GM21529 (cell line): ENCODE measurements at regions not wholly inside any gene's neighbourhood (a gene's known extent, or its start where the extent isn't known, plus 50 kb on each side); places are given as distances from the start of the nearest gene placed in this dataset.
"Not testable (repeated sequence)": the region's sequence is repeated elsewhere in the genome, so short reads cannot be mapped to it uniquely, and the experiment has no call there.

Experiments used
- ATAC-seq: cut with Tn5 transposase; IDR thresholded peaks from one replicate; pipeline ENCODE4 v1.9.1; 2021; ENCODE audit not compliant: unreplicated experiment

DNA sequence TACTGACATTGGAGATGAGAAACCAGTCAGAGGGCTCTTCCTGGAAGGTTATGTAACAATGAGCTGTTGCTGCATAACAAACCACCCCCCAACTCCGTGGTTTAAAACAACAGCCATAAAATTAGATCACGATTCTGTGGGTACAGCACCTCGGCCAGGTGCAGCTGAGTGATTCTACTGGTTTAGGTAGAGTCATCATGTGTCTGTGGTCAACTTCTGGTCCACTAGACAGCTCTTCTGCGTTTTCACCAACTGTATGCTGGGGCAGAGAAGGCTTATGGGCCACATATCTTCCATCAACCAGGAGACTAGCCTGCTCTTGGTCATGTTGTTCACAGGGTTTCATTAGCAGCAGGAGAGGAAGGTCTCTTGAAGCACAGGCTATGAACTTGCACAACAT lies 585.5 kb downstream of the KCTD12 start:
- no peak for ATAC-seq

DNA sequence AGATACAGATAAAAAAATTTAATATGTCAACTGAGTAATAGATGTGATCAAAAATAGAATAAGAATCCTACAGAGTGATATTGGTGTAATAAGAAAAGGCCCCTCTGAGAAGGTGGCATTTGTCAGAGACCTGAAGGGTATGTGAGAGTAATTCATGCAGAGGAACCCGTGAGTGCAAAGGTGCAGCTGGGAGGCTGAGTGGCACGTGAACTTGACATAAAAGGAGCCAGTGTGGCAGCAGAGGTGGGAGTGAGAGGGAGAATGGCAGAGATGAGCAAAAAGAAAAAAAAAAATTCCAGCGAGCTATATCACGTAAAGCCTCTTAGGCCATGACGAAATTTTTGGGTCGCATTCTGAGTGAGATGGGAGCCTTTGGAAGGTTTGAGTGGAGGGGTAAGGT lies 588.9 kb downstream of the KCTD12 start:
- no peak for ATAC-seq

DNA sequence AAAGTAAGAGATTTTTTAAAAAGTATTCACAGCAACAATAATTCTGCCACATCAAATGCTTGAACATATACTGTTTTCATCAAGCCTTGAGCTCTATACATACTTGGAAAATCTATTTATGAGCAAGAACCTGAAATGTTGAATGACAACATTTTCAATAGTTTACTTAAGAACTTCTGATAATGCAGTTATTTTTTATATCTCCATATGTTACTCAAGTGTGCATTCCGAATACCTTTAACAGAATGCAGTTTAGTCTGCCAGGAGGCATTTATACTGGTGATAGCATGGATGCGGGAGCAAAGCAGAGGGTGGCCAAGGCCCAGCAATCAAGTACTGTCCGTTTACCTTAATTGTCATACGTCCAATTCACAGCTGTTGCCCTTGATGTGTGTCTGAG lies 589.5 kb downstream of the KCTD12 start:
- ATAC-seq = no peak

DNA sequence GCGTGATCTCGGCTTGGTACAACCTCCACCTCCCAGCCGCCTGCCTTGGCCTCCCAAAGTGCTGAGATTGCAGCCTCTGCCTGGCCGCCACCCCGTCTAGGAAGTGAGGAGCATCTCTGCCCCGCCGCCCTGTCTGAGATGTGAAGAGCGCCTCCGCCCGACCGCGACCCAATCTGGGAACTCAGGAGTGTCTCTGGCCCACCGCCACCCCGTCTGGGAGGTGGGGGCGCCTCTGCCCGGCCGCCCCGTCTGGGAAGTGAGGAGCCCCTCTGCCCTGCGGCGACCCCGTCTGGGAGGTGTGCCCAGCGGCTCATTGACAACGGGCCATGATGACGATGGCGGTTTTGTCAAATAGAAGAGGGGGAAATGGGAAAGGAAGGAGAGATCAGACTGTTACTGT lies 591.2 kb downstream of the KCTD12 start:
- not testable (repeated sequence) for ATAC-seq

DNA sequence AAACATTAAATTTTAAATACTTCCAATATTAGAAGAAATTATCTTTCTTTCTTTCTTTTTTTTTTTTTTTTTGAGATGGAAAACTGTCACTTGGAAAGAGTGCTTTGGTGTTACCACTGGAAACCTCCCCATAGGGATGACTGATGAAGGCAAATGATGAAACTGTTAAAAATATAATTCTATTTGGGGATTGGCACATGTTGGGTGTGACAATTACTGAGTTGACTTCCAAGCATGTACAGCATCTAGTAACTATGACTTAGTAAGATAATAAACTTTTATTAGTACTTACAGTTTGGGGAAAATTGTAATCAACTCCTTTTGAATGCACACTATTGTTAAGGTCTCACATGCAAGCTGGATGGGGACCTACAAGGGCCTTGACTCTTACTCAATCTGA lies 592.5 kb downstream of the KCTD12 start:
- ATAC-seq = no peak

DNA sequence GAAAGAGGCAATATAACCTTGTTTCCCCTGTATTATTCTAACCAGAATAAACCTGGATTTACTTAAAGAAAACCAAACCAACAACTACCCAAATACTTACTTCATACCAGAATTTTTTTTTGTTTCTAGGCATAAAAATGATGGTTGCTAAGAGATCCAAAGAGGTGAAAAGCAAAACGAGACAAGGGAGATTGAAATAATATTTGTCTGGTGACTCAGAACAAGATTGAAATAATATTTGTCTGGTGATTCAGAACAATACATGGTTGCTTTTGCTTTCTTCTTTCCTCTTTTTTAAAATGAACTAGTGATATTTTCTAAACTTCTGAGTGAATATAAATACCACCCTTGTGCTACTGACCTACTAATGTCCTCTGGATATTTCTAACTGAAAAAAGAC lies 592.9 kb downstream of the KCTD12 start:
- no peak for ATAC-seq

DNA sequence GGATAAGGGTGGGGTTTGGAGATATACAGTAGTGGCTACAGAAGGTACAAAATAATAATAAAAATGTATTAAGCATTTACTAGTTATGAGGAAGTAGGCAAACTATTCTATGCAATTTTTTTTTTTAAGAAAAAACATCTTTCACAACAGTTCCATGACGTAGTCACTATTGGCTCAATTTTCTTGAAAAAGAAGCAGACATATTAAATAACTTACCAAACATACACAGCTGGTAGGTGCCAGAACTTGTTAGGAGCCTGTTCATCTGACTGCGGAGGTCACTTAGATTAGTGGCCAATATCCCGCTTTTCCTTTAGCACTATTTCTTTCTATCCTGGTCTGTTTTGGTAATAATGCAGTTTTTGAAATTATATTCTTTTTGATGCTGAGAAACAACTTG lies 593.5 kb downstream of the KCTD12 start:
- no peak for ATAC-seq

DNA sequence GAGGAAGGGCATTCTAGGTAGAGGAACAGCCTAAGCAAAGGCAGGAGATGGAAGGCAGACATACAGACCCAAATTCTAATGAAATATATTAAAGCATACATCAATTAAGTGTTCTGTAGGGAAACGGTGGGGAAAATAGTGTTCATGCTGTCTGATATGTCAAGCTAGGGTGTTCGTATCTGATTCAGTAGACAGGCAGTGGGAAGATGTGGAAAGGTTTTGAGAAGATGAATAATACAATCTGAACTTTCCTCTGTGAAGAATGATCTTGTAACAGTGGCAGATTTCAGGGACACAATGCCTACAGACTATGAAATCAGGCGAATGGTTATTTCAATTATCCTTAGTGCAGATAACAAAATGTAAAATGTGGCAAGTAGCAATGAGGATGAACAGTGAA lies 594.2 kb downstream of the KCTD12 start:
- ATAC-seq = no peak

DNA sequence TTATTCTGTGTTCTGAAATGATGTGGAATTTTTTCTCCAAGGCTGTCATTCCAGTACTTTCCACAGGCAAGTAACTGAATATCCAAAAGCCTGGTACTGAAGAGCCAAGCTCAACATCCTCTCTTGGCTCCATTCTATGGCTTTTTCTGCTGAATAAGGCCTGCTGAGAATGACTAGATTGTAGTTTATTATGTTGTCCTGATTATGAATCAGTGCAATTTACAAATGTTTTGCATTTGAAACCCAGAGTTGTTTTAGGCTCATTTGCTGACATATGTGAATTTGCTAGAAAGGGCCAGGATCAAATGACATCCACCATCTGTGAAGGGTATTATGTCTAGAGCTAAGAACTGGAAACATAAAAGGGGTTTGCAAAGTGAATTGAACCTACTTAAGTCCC lies 596.6 kb downstream of the KCTD12 start:
- ATAC-seq = no peak

DNA sequence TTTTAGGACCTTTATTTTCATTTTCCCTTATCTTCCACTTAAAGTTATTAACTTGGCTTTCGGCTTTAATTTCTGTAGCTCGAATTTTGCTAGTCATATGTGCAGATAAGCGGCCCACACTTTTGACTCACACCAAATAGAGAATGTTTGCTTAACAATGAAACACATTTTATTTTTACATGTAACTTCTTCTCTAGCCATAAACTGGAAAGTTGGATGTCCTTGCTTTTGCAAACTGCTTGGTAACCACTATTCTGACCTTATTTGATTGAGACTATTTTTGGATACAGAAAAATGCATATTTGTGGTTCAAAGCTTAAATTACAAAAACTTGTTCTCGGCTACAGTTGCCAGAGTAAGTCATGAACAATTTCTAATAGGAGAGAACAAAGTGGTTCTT lies 600.0 kb downstream of the KCTD12 start:
- ATAC-seq = no peak

DNA sequence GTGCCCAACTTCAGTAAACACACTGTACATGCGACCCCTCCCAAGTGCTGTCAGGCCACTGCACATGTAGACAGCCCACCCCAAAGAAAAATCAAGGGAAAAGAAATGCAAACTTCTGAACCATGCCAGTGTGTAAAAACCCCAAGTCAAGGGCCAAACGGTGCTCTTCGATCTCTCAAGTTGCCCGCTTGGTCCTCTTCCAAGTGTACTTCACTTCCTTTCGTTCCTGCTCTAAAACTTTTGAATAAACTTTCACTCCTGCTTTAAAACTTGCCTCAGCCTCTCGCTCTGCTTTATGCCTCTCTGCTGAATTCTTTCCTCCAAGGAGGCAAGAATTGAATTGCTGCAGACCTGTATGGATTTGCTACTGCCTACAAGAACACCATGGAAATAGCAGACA lies 600.7 kb downstream of the KCTD12 start:
- ATAC-seq = no peak

DNA sequence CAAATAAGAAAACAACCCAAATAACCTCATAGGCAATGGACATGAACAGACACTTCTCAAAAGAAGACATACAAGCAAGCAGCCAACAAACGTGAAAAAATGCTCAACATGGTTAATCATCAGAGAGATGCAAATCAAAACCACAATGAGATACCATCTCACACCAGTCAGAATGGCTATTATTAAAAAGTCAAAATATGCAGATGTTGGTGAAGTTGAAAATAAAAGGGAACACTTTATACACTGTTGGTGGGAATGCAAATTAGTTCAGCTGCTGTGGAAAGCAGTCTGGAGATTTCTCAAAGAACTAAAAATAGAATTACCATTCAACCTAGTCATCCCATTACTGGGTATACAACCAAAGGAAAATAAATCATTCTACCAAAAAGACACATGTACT lies 606.4 kb downstream of the KCTD12 start:
- ATAC-seq = not testable (repeated sequence)

DNA sequence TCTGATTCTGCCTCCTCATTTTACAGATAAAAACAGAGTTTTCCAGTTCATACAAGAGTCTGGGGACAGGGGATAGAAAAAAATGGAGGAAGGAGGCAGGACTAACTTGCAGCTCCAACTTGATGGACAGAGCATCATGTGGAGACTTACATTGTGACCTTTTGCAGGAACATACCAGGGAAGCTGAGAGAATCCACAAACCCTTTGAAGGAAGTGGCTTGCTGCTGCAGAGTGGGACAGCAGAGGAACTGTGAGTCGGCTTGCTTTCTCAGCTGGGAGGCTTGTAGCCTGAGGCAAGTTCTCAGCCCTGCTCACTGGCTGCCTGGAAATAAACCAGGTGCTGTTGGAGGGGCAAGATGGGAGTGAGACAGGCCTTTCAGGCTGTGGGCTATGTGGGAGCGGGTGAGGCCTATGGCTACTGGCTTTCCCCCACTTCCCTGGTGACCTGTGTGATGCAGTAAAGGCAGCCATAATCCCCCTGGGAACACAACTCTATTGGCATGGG lies 614.4 kb downstream of the KCTD12 start:
- ATAC-seq = no peak

DNA sequence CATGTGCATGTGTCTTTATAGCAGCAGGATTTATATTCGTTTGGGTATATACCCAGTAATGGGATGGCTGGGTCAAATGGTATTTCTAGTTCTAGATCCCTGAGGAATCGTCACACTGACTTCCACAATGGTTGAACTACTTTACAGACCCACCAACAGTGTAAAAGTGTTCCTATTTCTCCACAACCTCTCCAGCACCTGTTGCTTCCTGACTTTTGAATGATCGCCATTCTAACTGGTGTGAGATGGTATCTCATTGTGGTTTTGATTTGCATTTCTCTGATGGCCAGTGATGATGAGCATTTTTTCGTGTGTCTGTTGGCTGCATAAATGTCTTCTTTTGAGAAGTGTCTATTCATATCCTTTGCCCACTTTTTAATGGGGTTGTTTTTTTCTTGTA lies 617.9 kb downstream of the KCTD12 start:
- not testable (repeated sequence) for ATAC-seq

DNA sequence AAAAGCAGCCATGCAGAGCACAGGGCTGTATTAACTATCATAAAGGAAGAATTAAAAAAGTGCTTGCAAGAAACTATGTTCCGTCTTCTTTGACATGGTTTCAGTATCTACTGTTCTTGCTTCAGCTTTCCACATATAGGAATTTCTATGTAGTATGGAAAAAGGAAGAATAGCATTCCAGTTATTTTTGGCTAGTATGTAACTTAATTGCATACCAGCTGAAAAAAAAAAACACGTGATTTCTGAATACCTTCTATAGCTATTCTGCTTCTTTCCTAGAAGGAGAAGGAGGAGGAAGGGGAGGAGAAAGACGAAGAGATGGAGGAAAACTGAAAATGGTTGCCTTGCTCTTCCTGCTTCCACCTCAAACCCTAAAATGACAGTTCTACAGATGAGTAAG lies 619.0 kb downstream of the KCTD12 start:
- no peak for ATAC-seq

DNA sequence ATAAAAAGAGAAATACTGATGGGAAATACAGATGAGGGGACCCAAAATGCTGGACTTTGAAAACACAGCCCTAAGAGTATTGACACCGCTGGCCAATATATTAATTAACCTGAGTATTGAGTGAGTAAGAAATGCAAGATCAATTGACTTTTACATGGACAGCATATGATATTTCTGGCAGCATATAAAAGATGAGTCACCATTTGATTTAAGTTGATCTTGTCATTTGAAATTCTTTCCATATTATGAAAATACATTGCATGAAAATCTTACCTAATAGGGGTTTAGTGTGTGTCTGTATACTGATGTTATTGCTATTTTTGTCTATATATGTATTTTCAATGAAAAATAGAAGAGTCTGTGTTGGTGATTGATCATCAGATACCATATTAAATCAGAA lies 619.6 kb downstream of the KCTD12 start:
- no peak for ATAC-seq

DNA sequence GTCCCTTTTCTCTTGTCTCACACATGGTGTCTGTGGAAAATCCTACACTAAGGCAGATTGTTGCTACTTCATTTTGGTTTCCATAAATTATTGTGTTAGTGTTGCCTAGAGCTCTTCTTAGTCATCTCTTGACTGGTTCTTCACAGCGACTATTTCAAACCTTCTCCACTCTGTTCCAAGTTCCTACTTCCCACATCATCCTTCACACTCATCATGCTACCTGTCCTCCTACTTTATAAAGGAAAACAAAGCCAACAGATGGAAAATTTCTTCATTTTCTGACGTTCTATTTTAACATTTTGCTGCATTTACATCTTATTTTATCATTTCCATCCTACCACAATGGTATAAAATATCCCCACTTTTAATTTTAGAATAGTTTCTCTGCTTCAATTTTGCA lies 614.1 kb downstream of the LMO7 start:
- ATAC-seq = no peak

DNA sequence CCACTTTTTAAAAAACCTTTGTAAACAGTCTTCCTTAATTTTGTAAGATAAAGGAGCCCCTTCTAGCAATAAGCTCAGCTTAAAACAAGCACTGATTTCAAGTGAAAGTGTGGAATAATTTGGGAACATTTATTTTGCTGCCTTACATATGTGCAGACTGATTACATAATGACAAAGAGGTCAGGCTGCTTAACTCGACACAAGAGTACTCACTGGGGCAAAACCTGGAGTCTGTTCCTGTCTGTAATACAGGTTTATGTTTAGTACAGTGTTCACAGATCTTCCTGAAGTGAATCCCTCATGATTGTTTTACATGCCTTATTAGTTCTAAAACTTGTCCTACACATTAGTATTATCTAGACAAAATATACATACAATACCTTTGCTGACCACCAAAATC lies 609.8 kb downstream of the LMO7 start:
- ATAC-seq = no peak

DNA sequence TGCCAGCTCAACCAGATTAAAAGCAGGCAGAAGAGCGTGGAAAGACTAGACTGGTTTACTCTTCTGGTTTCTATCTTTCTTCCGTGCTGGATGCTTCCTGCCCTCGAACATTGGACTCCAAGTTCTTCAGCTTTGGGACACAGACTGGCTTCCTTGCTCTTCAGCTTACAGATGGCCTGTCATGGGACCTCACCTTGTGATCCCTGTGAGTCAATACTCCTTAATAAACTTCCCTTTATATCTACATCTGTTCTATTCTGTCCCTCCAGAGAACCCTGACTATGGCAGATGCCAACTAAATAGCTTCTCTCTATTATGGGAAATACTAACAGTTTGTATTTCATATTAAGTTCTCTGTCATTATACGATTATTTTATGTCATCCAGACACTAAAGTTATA lies 609.1 kb downstream of the LMO7 start:
- ATAC-seq = no peak

DNA sequence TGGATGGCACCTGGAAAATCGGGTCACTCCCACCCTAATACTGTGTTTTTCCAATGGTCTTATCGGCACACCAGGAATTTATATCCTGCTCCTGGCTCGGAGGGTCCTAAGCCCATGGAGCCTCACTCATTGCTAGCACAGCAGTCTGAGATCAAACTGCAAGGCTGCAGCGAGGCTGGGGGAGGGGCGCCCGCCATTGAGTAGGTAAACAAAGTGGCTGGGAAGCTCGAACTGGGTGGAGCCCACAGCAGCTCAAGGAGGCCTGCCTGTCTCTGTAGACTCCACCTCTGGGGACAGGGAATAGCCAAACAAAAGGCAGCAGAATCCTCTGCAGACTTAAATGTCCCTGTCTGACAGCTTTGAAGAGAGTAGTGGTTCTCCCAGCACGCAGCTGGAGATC lies 607.0 kb downstream of the LMO7 start:
- not testable (repeated sequence) for ATAC-seq

DNA sequence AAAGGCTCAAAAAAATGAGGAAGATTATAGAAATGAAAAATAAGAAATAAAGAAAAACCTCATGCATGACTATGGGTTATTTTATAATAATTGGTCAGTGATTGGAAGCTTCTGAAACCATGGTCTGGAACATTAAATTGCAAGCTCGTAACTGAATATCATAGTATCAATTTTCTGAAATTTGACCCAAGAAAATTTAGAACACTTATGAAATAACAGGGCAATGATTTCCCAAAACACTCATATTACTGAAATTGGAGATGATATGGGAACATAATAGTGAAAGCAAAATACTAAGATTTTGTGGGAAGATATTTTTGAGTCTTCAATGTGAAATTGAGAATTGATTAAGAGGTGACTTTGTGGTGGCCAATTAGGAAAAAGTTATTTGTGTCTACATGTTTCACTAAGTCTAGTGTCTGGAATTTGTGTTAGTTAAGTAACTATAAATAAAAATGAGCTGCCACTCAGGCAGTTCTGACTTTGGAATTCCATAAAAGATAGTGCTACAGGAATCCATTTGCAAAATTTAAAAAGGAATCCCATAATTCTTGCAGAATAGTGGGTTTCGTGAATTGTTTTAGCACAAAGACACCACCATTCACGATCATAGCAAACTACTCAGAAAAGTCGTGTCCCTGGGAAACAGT lies 603.0 kb downstream of the LMO7 start:
- no peak for ATAC-seq

DNA sequence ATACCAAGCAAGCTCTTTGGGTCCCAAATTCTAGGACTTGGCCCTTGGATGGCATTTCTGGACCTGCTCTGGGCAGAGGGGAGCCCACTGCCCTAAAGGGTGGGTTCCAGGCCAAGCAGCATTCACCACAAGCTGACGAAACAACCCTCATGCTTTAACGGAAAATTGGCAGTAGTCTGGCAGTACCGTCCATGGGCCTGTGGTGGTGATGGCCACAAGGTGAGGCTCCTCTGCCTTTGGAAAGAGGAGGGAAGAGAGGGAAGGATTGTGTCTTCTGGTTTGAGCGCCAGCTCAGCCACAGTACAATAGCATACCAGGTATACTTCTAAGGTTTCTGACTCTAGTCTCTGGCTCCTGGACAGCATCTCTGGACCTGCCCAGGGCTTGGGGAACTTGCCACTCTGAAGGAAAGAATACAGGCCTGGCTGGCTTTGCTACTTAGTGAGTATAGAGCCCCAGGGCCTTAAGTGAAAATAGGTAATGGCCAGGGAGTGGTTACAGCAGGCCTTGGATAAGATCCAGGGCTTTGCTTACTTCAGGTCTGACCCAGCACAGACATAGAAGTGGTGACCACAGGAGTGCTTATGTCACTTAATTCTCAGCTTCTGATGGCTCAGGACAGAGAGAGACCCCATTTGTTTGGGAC lies 595.5 kb downstream of the LMO7 start:
- no peak for ATAC-seq

DNA sequence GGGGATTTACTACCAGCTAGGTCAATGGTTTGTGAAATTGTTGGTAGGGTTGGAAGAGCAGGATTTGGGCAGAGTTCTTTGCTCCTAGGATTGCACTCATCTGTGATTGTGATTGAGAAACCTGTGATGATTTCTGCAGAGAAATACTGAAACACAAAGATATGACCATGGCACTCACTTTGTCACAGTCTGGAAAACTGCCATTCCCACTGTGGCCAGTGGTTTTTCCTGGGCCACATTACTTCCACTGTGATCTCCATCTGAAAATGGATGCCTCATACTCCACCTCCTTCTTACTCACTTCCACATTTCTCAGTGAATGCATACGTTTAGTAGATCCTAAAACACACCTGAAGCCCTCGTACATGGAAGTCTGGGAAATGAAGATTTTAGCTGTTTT lies 593.2 kb downstream of the LMO7 start:
- no peak for ATAC-seq
